GM12878 (cell line): ENCODE measurements at regions not wholly inside any gene's neighbourhood (a gene's known extent, or its start where the extent isn't known, plus 50 kb on each side); places are given as distances from the start of the nearest gene placed in this dataset.
A peak's percentile ranks its signal among the peaks of the same experiment; 100 is the strongest.

Experiments
- ATF3 ChIP-seq: IDR thresholded peaks from 2 replicates; pipeline ENCODE4 v1.6.1; 2011; ENCODE audit warnings: low read depth, mild to moderate bottlenecking, low read length, moderate library complexity, borderline replicate concordance; ENCODE audit errors: extremely low read depth
- BCL11A ChIP-seq: IDR thresholded peaks from 2 replicates; pipeline ENCODE4 v1.6.1; 2011; ENCODE audit warnings: low read depth, low read length
- BCL3 ChIP-seq: IDR thresholded peaks from 2 replicates; pipeline ENCODE4 v1.6.1; 2011; ENCODE audit warnings: borderline replicate concordance, low read depth, mild to moderate bottlenecking, moderate library complexity, low read length; ENCODE audit not compliant: insufficient read depth, poor library complexity, severe bottlenecking
- BRCA1 ChIP-seq: IDR thresholded peaks from 2 replicates; pipeline ENCODE4 v1.6.1; 2011; ENCODE audit warnings: low read depth, low read length, improper control_type of control experiment
- DPF2 ChIP-seq: fragments of 450-650 bp; IDR thresholded peaks from 2 replicates; pipeline ENCODE4 v1.6.1; 2017; ENCODE audit warnings: mild to moderate bottlenecking
- EP300 ChIP-seq, 2 experiments: fragments of 150-350 bp in 1 of 2; IDR thresholded peaks; 2 replicates each; pipeline ENCODE4 v1.6.1; 2011 to 2012; ENCODE audit warnings: low read depth in 2 of 2, low read length in 2 of 2, borderline replicate concordance in 1 of 2, improper control_type of control experiment in 1 of 2, inconsistent platforms in 1 of 2; ENCODE audit not compliant: control insufficient read depth in 1 of 2
- IKZF1 ChIP-seq: fragments of 450-650 bp; conservative IDR thresholded peaks from 2 replicates; pipeline ENCODE4 v1.6.1; 2017; ENCODE audit warnings: antibody characterized with exemption, mild to moderate bottlenecking
- JUNB ChIP-seq: IDR thresholded peaks from 2 replicates; pipeline ENCODE4 v1.6.1; 2016; ENCODE audit warnings: antibody characterized with exemption, mild to moderate bottlenecking
- KAT2A ChIP-seq: conservative IDR thresholded peaks from 2 replicates; pipeline ENCODE4 v1.6.1; 2011; ENCODE audit warnings: low read depth, low read length; ENCODE audit not compliant: control insufficient read depth
- KLF5 ChIP-seq: fragments of 450-650 bp; IDR thresholded peaks from 2 replicates; pipeline ENCODE4 v1.6.1; 2014; ENCODE audit warnings: mild to moderate bottlenecking; ENCODE audit not compliant: partially characterized antibody
- MEF2B ChIP-seq: fragments of 450-650 bp; IDR thresholded peaks from 2 replicates; pipeline ENCODE4 v1.6.1; 2018; ENCODE audit warnings: mild to moderate bottlenecking, moderate library complexity; ENCODE audit not compliant: partially characterized antibody, poor library complexity, severe bottlenecking
- MYC ChIP-seq: IDR thresholded peaks from 2 replicates; pipeline ENCODE4 v1.6.1; 2011; ENCODE audit warnings: mild to moderate bottlenecking, low read length, moderate library complexity, inconsistent platforms; ENCODE audit not compliant: insufficient read depth, insufficient replicate concordance, insufficient read length, severe bottlenecking
- NFIC ChIP-seq: IDR thresholded peaks from 2 replicates; pipeline ENCODE4 v1.6.1; 2012; ENCODE audit warnings: low read depth, mild to moderate bottlenecking, inconsistent platforms, low read length, moderate library complexity
- NFXL1 ChIP-seq: fragments of 450-650 bp; IDR thresholded peaks from 2 replicates; pipeline ENCODE4 v1.6.1; 2017; ENCODE audit warnings: antibody characterized with exemption, mild to moderate bottlenecking, borderline replicate concordance
- NR2C1 ChIP-seq: fragments of 450-650 bp; IDR thresholded peaks from 2 replicates; pipeline ENCODE4 v1.6.1; 2017; ENCODE audit warnings: antibody characterized with exemption, mild to moderate bottlenecking, moderate library complexity
- PAX8 ChIP-seq: fragments of 450-650 bp; IDR thresholded peaks from 2 replicates; pipeline ENCODE4 v1.6.1; 2017; ENCODE audit warnings: mild to moderate bottlenecking, moderate library complexity
- PML ChIP-seq: IDR thresholded peaks from 2 replicates; pipeline ENCODE4 v1.6.1; 2012; ENCODE audit warnings: low read length, inconsistent platforms
- POLR2AphosphoS5 ChIP-seq: IDR thresholded peaks from 2 replicates; pipeline ENCODE4 v1.6.1; 2011; ENCODE audit warnings: mild to moderate bottlenecking, low read length, inconsistent platforms
- RAD21 ChIP-seq: IDR thresholded peaks from 2 replicates; pipeline ENCODE4 v1.6.1; 2011; ENCODE audit warnings: mild to moderate bottlenecking, low read depth, low read length, moderate library complexity; ENCODE audit not compliant: insufficient read depth
- SPI1 ChIP-seq: IDR thresholded peaks from 2 replicates; pipeline ENCODE4 v1.6.1; 2011; ENCODE audit warnings: low read depth, mild to moderate bottlenecking, low read length, moderate library complexity, borderline replicate concordance; ENCODE audit not compliant: insufficient read depth
- SUPT20H ChIP-seq: IDR thresholded peaks from 2 replicates; pipeline ENCODE4 v1.6.1; 2011; ENCODE audit warnings: low read depth, mild to moderate bottlenecking, low read length, moderate library complexity, borderline replicate concordance; ENCODE audit not compliant: control insufficient read depth
- SUZ12 ChIP-seq: fragments of 200-600 bp; sonication (generic); IDR thresholded peaks from one replicate; pipeline ENCODE4 v1.6.1; 2018; ENCODE audit warnings: antibody characterized with exemption, mild to moderate bottlenecking; ENCODE audit not compliant: unreplicated experiment
- TAF1 ChIP-seq: IDR thresholded peaks from 2 replicates; pipeline ENCODE4 v1.6.1; 2011; ENCODE audit warnings: mild to moderate bottlenecking, low read depth, low read length, borderline replicate concordance
- TARDBP ChIP-seq: IDR thresholded peaks from 2 replicates; pipeline ENCODE4 v1.6.1; 2016; ENCODE audit warnings: borderline replicate concordance
- TBL1XR1 ChIP-seq: IDR thresholded peaks from 2 replicates; pipeline ENCODE4 v1.6.1; 2012; ENCODE audit warnings: low read depth, low read length, improper control_type of control experiment
- TCF3 ChIP-seq: IDR thresholded peaks from 2 replicates; pipeline ENCODE4 v1.6.1; 2012; ENCODE audit warnings: low read depth, mild to moderate bottlenecking, low read length, borderline replicate concordance; ENCODE audit not compliant: insufficient read depth
- ZBTB33 ChIP-seq: fragments of 450-650 bp; IDR thresholded peaks from 2 replicates; pipeline ENCODE4 v1.6.1; 2017; ENCODE audit warnings: mild to moderate bottlenecking
- TF ChIP-seq, protein P1 (sequence below): IDR thresholded peaks from 2 replicates; pipeline ENCODE4 v1.6.1; 2011; ENCODE audit warnings: mild to moderate bottlenecking, low read depth, low read length, moderate library complexity; ENCODE audit not compliant: insufficient replicate concordance

DNA sequence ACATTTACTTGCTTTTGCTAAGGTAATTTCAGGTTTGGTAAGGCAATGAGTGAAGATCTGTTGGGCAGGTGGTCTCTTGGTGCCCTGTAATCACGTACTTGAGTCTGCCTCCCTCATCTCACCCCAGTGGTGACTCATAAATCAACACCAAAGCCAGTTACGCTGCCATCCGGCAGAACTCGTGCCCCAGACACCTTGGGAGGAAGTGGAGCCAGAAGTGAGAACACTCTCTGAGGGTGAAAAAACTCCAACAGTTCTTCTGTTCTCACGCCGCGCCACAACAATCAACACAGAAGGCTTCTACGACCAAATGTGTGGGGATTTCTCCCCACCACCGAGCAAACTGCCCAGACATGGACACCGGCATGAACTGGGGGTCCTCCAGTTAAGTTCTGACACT is 206.2 kb downstream of the ARL4C start (continued):
- TF ChIP-seq MEF2B, result peak; percentile 29
- TF ChIP-seq NR2C1, result no peak
- no peak for TF ChIP-seq SUPT20H
- TF ChIP-seq RAD21, result no peak
- peak; percentile 82 for TF ChIP-seq DPF2
- TF ChIP-seq KAT2A, result no peak
- no peak for TF ChIP-seq ATF3
- TF ChIP-seq TAF1, result no peak
- no peak for TF ChIP-seq NFXL1
- no peak for TF ChIP-seq NFIC
- no peak for TF ChIP-seq PAX8
- TF ChIP-seq BCL3, result no peak
- TF ChIP-seq, protein P1, sequence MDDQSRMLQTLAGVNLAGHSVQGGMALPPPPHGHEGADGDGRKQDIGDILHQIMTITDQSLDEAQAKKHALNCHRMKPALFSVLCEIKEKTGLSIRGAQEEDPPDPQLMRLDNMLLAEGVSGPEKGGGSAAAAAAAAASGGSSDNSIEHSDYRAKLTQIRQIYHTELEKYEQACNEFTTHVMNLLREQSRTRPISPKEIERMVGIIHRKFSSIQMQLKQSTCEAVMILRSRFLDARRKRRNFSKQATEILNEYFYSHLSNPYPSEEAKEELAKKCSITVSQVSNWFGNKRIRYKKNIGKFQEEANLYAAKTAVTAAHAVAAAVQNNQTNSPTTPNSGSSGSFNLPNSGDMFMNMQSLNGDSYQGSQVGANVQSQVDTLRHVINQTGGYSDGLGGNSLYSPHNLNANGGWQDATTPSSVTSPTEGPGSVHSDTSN, result no peak
- TF ChIP-seq TCF3, result no peak
- no peak for TF ChIP-seq MYC
- peak; percentile 43; the same call in 1 of the 2 replicates for TF ChIP-seq TBL1XR1
- no peak for TF ChIP-seq POLR2AphosphoS5
- peak; percentile 72 for TF ChIP-seq BCL11A
- no peak for TF ChIP-seq PML
- TF ChIP-seq KLF5, result no peak
- TF ChIP-seq TARDBP, result no peak
- no peak for TF ChIP-seq SUZ12
- peak; percentile 69 for TF ChIP-seq IKZF1
- TF ChIP-seq JUNB, result 0 out of 2 replicates have a peak, but pooled peaks have one; percentile 7
- no peak for TF ChIP-seq ZBTB33
- TF ChIP-seq BRCA1, result no peak
- peak; percentile 82 to 85 for TF ChIP-seq EP300 (IDR thresholded peaks at IDR 0.05; ENCODE audit: borderline replicate concordance in 1 of 2, control insufficient read depth in 1 of 2, low read depth in 2 of 2, low read length in 2 of 2)
- peak; percentile 85 for TF ChIP-seq SPI1
